Vagina (tissue), 2 donors: ENCODE measurements at regions not wholly inside any gene's neighbourhood (a gene's known extent, or its start where the extent isn't known, plus 50 kb on each side); places are given as distances from the start of the nearest gene placed in this dataset.

Experiments used
- DNase-seq, 2 donors: peaks; one replicate each; pipeline ENCODE4 v3.0.0-alpha.2; 2017; ENCODE audit errors: extremely low spot score in 2 of 2
- H3K27ac ChIP-seq: fragments of 200-600 bp; sonication (generic); one replicate; pipeline ENCODE4 v1.5.1; 2019
- H3K27me3 ChIP-seq: fragments of 200-600 bp; sonication (generic); one replicate; pipeline ENCODE4 v1.5.1; 2019
- H3K36me3 ChIP-seq, 2 donors: fragments of 200-600 bp; sonication (generic); one replicate each; pipeline ENCODE4 v1.5.1; 2017 to 2019
- H3K4me1 ChIP-seq: fragments of 200-600 bp; sonication (generic); one replicate; pipeline ENCODE4 v1.5.1; 2019
- H3K4me3 ChIP-seq, 2 donors: fragments of 200-600 bp; sonication (generic); 1 replicate in 1 of 2; 2 replicates in 1 of 2; pipeline ENCODE4 v1.5.1; 2016 to 2019
- H3K9me3 ChIP-seq: fragments of 200-600 bp; sonication (generic); one replicate; pipeline ENCODE4 v1.5.1; 2019
- POLR2A ChIP-seq, 2 donors: fragments of 450-650 bp; IDR thresholded peaks; one replicate each; pipeline ENCODE4 v1.6.1; 2017; ENCODE audit warnings: antibody characterized with exemption in 2 of 2, mild to moderate bottlenecking in 2 of 2, moderate library complexity in 2 of 2
- POLR2AphosphoS5 ChIP-seq, 2 donors: sonication (generic); formaldehyde crosslinking; IDR thresholded peaks; one replicate each; pipeline ENCODE4 v1.9.0; 2017; ENCODE audit warnings: antibody characterized with exemption in 2 of 2, mild to moderate bottlenecking in 2 of 2, low read depth in 1 of 2; ENCODE audit not compliant: insufficient read depth in 1 of 2
- intact Hi-C: fragments of 100-400 bp; cut with DNase I; formaldehyde crosslinking; loops from one replicate; pipeline ENCODE4 v1.15.1; 2023
- TF ChIP-seq, protein P1 (sequence below), 3 experiments: fragments of 450-650 bp in 2 of 3; fragments of 200-600 bp in 1 of 3; sonication (generic) in 1 of 3; IDR thresholded peaks; one replicate each; pipeline ENCODE4 v1.5.1; 2017 to 2019; ENCODE audit warnings: antibody characterized with exemption in 3 of 3, mild to moderate bottlenecking in 2 of 3, moderate library complexity in 2 of 3

- intact Hi-C loops = no loop called here
- Histone ChIP-seq H3K9me3 (no peaks in the 10 kb centered on the region), H3K36me3 (no peaks in the 10 kb centered on the region), H3K4me1 (no peaks in the 10 kb centered on the region), H3K4me3 (no peak overlapping the region), H3K27me3 (no peaks in the 10 kb centered on the region), H3K27ac (no peak overlapping the region)
- TF ChIP-seq, protein P1, sequence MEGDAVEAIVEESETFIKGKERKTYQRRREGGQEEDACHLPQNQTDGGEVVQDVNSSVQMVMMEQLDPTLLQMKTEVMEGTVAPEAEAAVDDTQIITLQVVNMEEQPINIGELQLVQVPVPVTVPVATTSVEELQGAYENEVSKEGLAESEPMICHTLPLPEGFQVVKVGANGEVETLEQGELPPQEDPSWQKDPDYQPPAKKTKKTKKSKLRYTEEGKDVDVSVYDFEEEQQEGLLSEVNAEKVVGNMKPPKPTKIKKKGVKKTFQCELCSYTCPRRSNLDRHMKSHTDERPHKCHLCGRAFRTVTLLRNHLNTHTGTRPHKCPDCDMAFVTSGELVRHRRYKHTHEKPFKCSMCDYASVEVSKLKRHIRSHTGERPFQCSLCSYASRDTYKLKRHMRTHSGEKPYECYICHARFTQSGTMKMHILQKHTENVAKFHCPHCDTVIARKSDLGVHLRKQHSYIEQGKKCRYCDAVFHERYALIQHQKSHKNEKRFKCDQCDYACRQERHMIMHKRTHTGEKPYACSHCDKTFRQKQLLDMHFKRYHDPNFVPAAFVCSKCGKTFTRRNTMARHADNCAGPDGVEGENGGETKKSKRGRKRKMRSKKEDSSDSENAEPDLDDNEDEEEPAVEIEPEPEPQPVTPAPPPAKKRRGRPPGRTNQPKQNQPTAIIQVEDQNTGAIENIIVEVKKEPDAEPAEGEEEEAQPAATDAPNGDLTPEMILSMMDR (IDR thresholded peaks at IDR 0.05) = no peak
- TF ChIP-seq POLR2AphosphoS5 (IDR thresholded peaks at IDR 0.05; ENCODE audit: insufficient read depth in 1 of 2, low read depth in 1 of 2) = no peak
- no peak for TF ChIP-seq POLR2A (IDR thresholded peaks at IDR 0.05)
- DNase-seq = no peak
Measured at GRCh38 chr3:127448161-127448561, 142.4 kb downstream of the TPRA1 start.

GRCh38 chr3:127446756-127447155 is 143.8 kb downstream of the TPRA1 start:
- Histone ChIP-seq H3K27me3 (no peaks in the 10 kb centered on the region), H3K36me3 (no peaks in the 10 kb centered on the region), H3K27ac (no peak overlapping the region), H3K4me1 (no peaks in the 10 kb centered on the region), H3K4me3 (no peak overlapping the region), H3K9me3 (no peaks in the 10 kb centered on the region)
- intact Hi-C loops = no loop called here
- TF ChIP-seq, protein P1 (IDR thresholded peaks at IDR 0.05) = no peak
- TF ChIP-seq POLR2AphosphoS5 (IDR thresholded peaks at IDR 0.05; ENCODE audit: insufficient read depth in 1 of 2, low read depth in 1 of 2) (no peak), POLR2A (IDR thresholded peaks at IDR 0.05) (no peak)
- no peak for DNase-seq

- Histone ChIP-seq H3K4me1 (no peaks in the 10 kb centered on the region), H3K27me3 (no peaks in the 10 kb centered on the region), H3K9me3 (no peaks in the 10 kb centered on the region), H3K27ac (no peak overlapping the region), H3K36me3 (no peaks in the 10 kb centered on the region), H3K4me3 (no peak overlapping the region)
- DNase-seq = no peak
- intact Hi-C loops = no loop called here
- no peak for TF ChIP-seq POLR2AphosphoS5 (IDR thresholded peaks at IDR 0.05; ENCODE audit: insufficient read depth in 1 of 2, low read depth in 1 of 2)
Measured at GRCh38 chr3:127445581-127446343, 144.8 kb downstream of the TPRA1 start.

DNA sequence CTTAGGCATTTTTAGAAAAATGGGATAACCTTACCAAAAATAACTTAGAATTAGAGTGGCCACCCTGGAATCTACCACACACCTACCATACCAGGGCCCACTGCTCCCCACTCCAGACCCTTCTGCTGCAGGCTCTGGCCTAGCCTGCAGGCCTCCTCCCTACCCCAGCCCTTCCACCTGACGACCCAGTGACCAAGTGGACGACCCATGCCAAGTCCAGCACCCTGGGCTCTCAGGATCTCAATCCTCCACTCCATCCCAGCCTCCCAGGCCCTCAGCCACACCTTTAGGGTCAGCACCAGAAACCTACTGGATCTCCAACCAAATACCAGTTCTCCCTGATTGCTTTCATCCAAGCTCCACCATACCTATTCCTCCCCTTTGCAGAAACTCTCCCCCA is 145.8 kb downstream of the TPRA1 start:
- intact Hi-C loops = no loop called here
- no peak overlapping the region for H3K4me3 ChIP-seq
- no peaks in the 10 kb centered on the region for H3K27me3 ChIP-seq
- no peak overlapping the region for H3K27ac ChIP-seq
- H3K4me1 ChIP-seq = no peaks in the 10 kb centered on the region
- H3K36me3 ChIP-seq = no peaks in the 10 kb centered on the region
- no peak for DNase-seq
- H3K9me3 ChIP-seq = no peaks in the 10 kb centered on the region
- TF ChIP-seq POLR2A (IDR thresholded peaks at IDR 0.05) (no peak), POLR2AphosphoS5 (IDR thresholded peaks at IDR 0.05; ENCODE audit: insufficient read depth in 1 of 2, low read depth in 1 of 2) (no peak)
- TF ChIP-seq, protein P1 (IDR thresholded peaks at IDR 0.05) = no peak

- H3K27me3 ChIP-seq = no peaks in the 10 kb centered on the region
- no peaks in the 10 kb centered on the region for H3K4me1 ChIP-seq
- TF ChIP-seq, protein P1 (IDR thresholded peaks at IDR 0.05) = no peak
- TF ChIP-seq POLR2AphosphoS5 (IDR thresholded peaks at IDR 0.05; ENCODE audit: insufficient read depth in 1 of 2, low read depth in 1 of 2) = no peak
- TF ChIP-seq POLR2A (IDR thresholded peaks at IDR 0.05) = no peak
- H3K36me3 ChIP-seq = no peaks in the 10 kb centered on the region
- no peak for DNase-seq
- H3K9me3 ChIP-seq = no peaks in the 10 kb centered on the region
- no peak overlapping the region for H3K27ac ChIP-seq
- intact Hi-C loops = no loop called here
- no peak overlapping the region for H3K4me3 ChIP-seq
Measured at GRCh38 chr3:127443581-127444375, 146.8 kb downstream of the TPRA1 start.
